ENCODE measurements at regions not wholly inside any gene's neighbourhood (a gene's known extent, or its start where the extent isn't known, plus 50 kb on each side); places are given as distances from the start of the nearest gene placed in this dataset.

DNA sequence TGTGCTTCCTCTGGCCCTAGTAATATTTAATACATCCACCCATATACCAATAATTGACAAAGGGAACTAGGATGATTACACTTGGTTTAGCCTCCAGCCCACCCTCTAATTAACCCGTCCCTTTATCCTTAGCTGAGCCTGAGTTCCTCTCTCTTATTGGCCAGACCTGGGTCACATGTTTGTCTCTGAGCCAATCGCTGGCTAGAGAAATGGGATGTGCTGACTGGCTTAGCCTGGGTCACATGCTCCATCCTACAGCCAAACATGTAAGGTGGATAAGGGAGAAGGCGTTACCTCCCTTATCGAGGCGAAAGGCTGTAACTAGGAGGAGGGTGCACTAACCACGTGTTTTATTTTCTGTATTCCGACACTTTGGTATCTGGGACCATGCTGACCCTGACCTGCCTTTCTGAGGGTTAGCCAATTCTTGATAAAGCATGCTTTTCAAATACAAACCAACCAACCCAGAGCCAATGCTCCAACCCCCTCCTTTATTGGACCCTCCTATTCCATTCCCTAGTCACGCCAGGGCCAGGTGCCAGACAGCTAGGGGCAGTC, 262.7 kb downstream of the PREX1 start:
- intact Hi-C loops (cut with micrococcal nuclease; ENCODE audit: unreplicated experiment), result no loop called here
- Mint-ChIP-seq H3K27ac (ENCODE audit: unreplicated experiment) (no peak overlapping the region), H3K9me3 (ENCODE audit: low read depth, unreplicated experiment) (peaks cover 2% of the 10 kb centered on the region), H3K4me3 (ENCODE audit: low read depth, unreplicated experiment) (no peak overlapping the region), H3K27me3 (ENCODE audit: unreplicated experiment) (peaks cover 51% of the 10 kb centered on the region), H3K4me1 (ENCODE audit: low read depth, unreplicated experiment) (no peaks in the 10 kb centered on the region), H3K36me3 (ENCODE audit: insufficient read depth, unreplicated experiment) (no peaks in the 10 kb centered on the region)
- CTCF ChIA-PET, result no interaction called here
- no TSS peak for BruUV-seq (replicated peaks)
- TF ChIP-seq, protein P1, sequence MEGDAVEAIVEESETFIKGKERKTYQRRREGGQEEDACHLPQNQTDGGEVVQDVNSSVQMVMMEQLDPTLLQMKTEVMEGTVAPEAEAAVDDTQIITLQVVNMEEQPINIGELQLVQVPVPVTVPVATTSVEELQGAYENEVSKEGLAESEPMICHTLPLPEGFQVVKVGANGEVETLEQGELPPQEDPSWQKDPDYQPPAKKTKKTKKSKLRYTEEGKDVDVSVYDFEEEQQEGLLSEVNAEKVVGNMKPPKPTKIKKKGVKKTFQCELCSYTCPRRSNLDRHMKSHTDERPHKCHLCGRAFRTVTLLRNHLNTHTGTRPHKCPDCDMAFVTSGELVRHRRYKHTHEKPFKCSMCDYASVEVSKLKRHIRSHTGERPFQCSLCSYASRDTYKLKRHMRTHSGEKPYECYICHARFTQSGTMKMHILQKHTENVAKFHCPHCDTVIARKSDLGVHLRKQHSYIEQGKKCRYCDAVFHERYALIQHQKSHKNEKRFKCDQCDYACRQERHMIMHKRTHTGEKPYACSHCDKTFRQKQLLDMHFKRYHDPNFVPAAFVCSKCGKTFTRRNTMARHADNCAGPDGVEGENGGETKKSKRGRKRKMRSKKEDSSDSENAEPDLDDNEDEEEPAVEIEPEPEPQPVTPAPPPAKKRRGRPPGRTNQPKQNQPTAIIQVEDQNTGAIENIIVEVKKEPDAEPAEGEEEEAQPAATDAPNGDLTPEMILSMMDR (IDR thresholded peaks at IDR 0.05; ENCODE audit: unreplicated experiment), result no peak
- DNase-seq, result no peak

DNA sequence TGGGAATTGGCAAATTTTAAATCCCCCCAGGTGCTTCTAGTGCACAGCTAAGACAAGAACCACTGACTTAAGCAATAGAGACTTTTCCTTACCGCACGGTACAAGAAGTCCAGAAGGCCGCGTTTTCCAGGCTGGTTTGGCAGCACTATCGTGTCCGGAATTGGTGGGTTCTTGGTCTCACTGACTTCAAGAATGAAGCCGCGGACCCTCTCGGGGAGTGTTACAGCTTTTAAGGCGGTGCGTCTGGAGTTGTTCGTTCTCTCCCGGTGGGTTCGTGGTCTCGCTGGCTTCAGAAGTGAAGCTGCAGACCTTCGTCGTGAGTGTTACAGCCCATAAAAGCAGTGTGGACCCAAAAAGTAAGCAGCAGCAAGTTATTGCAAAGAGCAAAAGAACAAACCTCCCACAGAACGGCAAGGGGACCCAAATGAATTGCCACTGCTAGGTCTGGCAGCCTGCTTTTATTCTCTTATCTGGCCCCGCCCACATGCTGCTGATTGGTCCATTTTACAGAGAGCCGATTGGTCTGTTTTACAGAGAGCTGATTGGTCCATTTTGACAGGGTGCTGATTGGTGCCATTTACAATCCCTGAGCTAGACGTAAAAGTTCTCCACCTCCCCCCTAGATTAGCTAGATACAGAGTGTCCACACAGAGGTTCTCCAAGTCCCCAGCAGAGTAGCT, 264.5 kb downstream of the PREX1 start:
- peaks cover 2% of the 10 kb centered on the region for H3K9me3 Mint-ChIP-seq (ENCODE audit: low read depth, unreplicated experiment)
- no TSS peak for BruUV-seq (replicated peaks)
- DNase-seq, result no peak
- intact Hi-C loops (cut with micrococcal nuclease; ENCODE audit: unreplicated experiment), result no loop called here
- no peaks in the 10 kb centered on the region for H3K36me3 Mint-ChIP-seq (ENCODE audit: insufficient read depth, unreplicated experiment)
- H3K27me3 Mint-ChIP-seq (ENCODE audit: unreplicated experiment), result peaks cover 36% of the 10 kb centered on the region
- no peak overlapping the region for H3K4me3 Mint-ChIP-seq (ENCODE audit: low read depth, unreplicated experiment)
- H3K27ac Mint-ChIP-seq (ENCODE audit: unreplicated experiment), result no peak overlapping the region
- TF ChIP-seq, protein P1 (IDR thresholded peaks at IDR 0.05; ENCODE audit: unreplicated experiment), result no peak
- H3K4me1 Mint-ChIP-seq (ENCODE audit: low read depth, unreplicated experiment), result no peaks in the 10 kb centered on the region
- CTCF ChIA-PET, result interaction anchor here (0.5 kb wide), 1 partner anchor 127 kb away, joined by 3 read pairs; no protein-coding TSS in a partner anchor

DNA sequence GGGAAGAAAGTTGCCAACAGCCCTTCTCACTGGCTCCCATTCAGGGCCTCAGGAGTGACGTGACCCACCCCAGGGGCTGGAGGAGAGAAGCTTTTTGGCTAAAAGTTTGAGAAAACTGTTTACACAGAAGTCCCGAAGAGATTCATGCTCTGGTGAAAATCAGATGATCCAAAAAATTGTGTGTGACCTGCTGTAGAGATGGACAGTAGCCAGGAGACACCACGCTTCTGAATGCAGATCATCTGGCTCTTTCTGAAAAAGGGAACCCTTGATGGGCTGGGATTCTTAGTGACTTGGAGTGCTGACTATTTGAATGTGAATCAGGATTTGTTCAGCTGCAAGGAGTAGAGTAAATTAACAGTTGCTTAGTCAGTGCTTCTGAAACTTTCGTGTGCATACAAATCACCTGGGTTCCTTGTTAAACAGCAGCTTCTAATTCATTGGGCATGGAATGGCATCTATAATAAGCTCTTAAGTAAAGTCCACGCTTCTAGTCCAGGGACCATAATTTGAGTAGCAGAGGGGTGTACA, 265.1 kb downstream of the PREX1 start:
- no peak overlapping the region for H3K27ac Mint-ChIP-seq (ENCODE audit: unreplicated experiment)
- no peaks in the 10 kb centered on the region for H3K4me1 Mint-ChIP-seq (ENCODE audit: low read depth, unreplicated experiment)
- no TSS peak for BruUV-seq (replicated peaks)
- peaks cover 2% of the 10 kb centered on the region for H3K9me3 Mint-ChIP-seq (ENCODE audit: low read depth, unreplicated experiment)
- DNase-seq, result no peak
- H3K36me3 Mint-ChIP-seq (ENCODE audit: insufficient read depth, unreplicated experiment), result no peaks in the 10 kb centered on the region
- H3K27me3 Mint-ChIP-seq (ENCODE audit: unreplicated experiment), result peaks cover 29% of the 10 kb centered on the region
- H3K4me3 Mint-ChIP-seq (ENCODE audit: low read depth, unreplicated experiment), result no peak overlapping the region
- CTCF ChIA-PET, result no interaction called here
- TF ChIP-seq, protein P1 (IDR thresholded peaks at IDR 0.05; ENCODE audit: unreplicated experiment), result no peak
- intact Hi-C loops (cut with micrococcal nuclease; ENCODE audit: unreplicated experiment), result no loop called here

DNA sequence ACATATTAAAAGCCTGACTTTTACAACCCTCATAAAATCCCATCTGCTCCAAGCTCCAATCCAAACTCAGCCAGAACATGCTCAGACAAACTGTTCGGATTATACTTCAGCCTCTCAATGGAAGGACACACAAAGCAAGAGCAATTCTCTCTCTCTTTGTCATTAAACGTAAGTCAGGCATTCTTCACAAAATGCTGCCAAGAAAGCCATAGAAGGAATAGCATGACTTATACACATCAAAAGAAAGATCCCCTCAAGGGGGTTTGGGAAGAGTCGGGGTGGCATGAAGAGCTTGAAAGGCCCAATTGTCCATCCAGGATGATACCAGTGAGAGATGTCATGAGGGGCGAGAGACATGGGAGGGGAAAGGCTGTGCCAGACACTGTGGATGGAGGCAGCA, 268.9 kb downstream of the PREX1 start:
- H3K9me3 Mint-ChIP-seq (ENCODE audit: low read depth, unreplicated experiment), result peaks cover 2% of the 10 kb centered on the region
- TF ChIP-seq, protein P1 (IDR thresholded peaks at IDR 0.05; ENCODE audit: unreplicated experiment), result no peak
- no peaks in the 10 kb centered on the region for H3K36me3 Mint-ChIP-seq (ENCODE audit: insufficient read depth, unreplicated experiment)
- no TSS peak for BruUV-seq (replicated peaks)
- H3K4me1 Mint-ChIP-seq (ENCODE audit: low read depth, unreplicated experiment), result no peaks in the 10 kb centered on the region
- no peak overlapping the region for H3K27ac Mint-ChIP-seq (ENCODE audit: unreplicated experiment)
- no peak overlapping the region for H3K4me3 Mint-ChIP-seq (ENCODE audit: low read depth, unreplicated experiment)
- CTCF ChIA-PET, result interaction anchor here (0.6 to 1.0 kb wide), 3 partner anchors 62 to 841 kb away, joined by 4 to 7 read pairs (median 5); no protein-coding TSS in a partner anchor
- no peak for DNase-seq
- intact Hi-C loops (cut with micrococcal nuclease; ENCODE audit: unreplicated experiment), result no loop called here
- H3K27me3 Mint-ChIP-seq (ENCODE audit: unreplicated experiment), result peaks cover 16% of the 10 kb centered on the region
